IPS-18a (cell line): ENCODE measurements at regions not wholly inside any gene's neighbourhood (a gene's known extent, or its start where the extent isn't known, plus 50 kb on each side); places are given as distances from the start of the nearest gene placed in this dataset.
"Not testable (repeated sequence)": the region's sequence is repeated elsewhere in the genome, so short reads cannot be mapped to it uniquely, and the experiment has no call there.

Source experiments
- H3K27ac ChIP-seq: one replicate; pipeline ENCODE4 v1.5.1; 2013; ENCODE audit warnings: low read length
- H3K27me3 ChIP-seq: one replicate; pipeline ENCODE4 v1.6.1; 2013; ENCODE audit warnings: mild to moderate bottlenecking, low read length; ENCODE audit not compliant: control insufficient read depth, insufficient read depth
- H3K36me3 ChIP-seq: one replicate; pipeline ENCODE4 v1.6.1; 2013; ENCODE audit warnings: low read depth, low read length; ENCODE audit not compliant: control insufficient read depth
- H3K4me1 ChIP-seq: one replicate; pipeline ENCODE4 v1.6.1; 2013; ENCODE audit warnings: low read depth, low read length; ENCODE audit not compliant: control insufficient read depth
- H3K4me3 ChIP-seq: one replicate; pipeline ENCODE4 v1.5.1; 2013; ENCODE audit warnings: low read length
- H3K9ac ChIP-seq: one replicate; pipeline ENCODE4 v1.6.1; 2013; ENCODE audit warnings: mild to moderate bottlenecking, low read length, moderate library complexity
- H3K9me3 ChIP-seq: one replicate; pipeline ENCODE4 v1.6.1; 2013; ENCODE audit warnings: low read depth, low read length; ENCODE audit not compliant: control insufficient read depth

GRCh38 chr3:125903780-125904455 lies 65.1 kb upstream of the ROPN1B start:
- H3K27ac ChIP-seq, H3K36me3 ChIP-seq, H3K9me3 ChIP-seq, H3K4me1 ChIP-seq, H3K9ac ChIP-seq, H3K4me3 ChIP-seq, H3K27me3 ChIP-seq: not testable (repeated sequence)

GRCh38 chr3:125907279-125907678 lies 61.7 kb upstream of the ROPN1B start:
- not testable (repeated sequence) for H3K4me3 ChIP-seq, H3K27ac ChIP-seq, H3K36me3 ChIP-seq, H3K27me3 ChIP-seq, H3K4me1 ChIP-seq, H3K9me3 ChIP-seq, H3K9ac ChIP-seq

GRCh38 chr3:125910851-125911250 lies 58.1 kb upstream of the ROPN1B start:
- not testable (repeated sequence) for H3K27me3 ChIP-seq, H3K9me3 ChIP-seq, H3K9ac ChIP-seq

GRCh38 chr3:125914608-125915436 lies 54.2 kb upstream of the ROPN1B start:
- H3K9ac ChIP-seq, H3K27ac ChIP-seq, H3K27me3 ChIP-seq: not testable (repeated sequence)

More at GRCh38 chr3:125910851-125911250, 58.1 kb upstream of the ROPN1B start:
- H3K36me3 ChIP-seq, H3K27ac ChIP-seq, H3K4me3 ChIP-seq, H3K4me1 ChIP-seq: not testable (repeated sequence)

GRCh38 chr3:125915437-125915787 lies 53.6 kb upstream of the ROPN1B start:
- peak overlapping the region; percentile 58 for H3K4me3 ChIP-seq
- not testable (repeated sequence) for H3K9me3 ChIP-seq, H3K27ac ChIP-seq, H3K9ac ChIP-seq, H3K27me3 ChIP-seq, H3K36me3 ChIP-seq, H3K4me1 ChIP-seq

More at GRCh38 chr3:125914608-125915436, 54.2 kb upstream of the ROPN1B start:
- H3K9me3 ChIP-seq, H3K4me1 ChIP-seq, H3K36me3 ChIP-seq: not testable (repeated sequence)
- H3K4me3 ChIP-seq = peak overlapping the region; percentile 58

GRCh38 chr3:125915792-125916375 lies 53.1 kb upstream of the ROPN1B start:
- not testable (repeated sequence) for H3K9me3 ChIP-seq, H3K27me3 ChIP-seq, H3K36me3 ChIP-seq, H3K27ac ChIP-seq, H3K4me1 ChIP-seq, H3K9ac ChIP-seq
- peak overlapping the region; percentile 58 for H3K4me3 ChIP-seq

GRCh38 chr3:125916376-125916978 lies 52.5 kb upstream of the ROPN1B start:
- Histone ChIP-seq H3K9me3 (no peaks in the 10 kb centered on the region), H3K4me3 (peak overlapping the region; percentile 69), H3K27ac (no peak overlapping the region), H3K36me3 (no peaks in the 10 kb centered on the region), H3K4me1 (no peaks in the 10 kb centered on the region), H3K9ac (peak overlapping the region; percentile 73), H3K27me3 (no peaks in the 10 kb centered on the region)

GRCh38 chr3:125917020-125917549 lies 51.9 kb upstream of the ROPN1B start:
- H3K36me3 ChIP-seq, H3K9me3 ChIP-seq, H3K4me1 ChIP-seq: not testable (repeated sequence)

GRCh38 chr3:125918024-125918423 lies 51.0 kb upstream of the ROPN1B start:
- not testable (repeated sequence) for H3K27me3 ChIP-seq, H3K4me3 ChIP-seq, H3K36me3 ChIP-seq, H3K4me1 ChIP-seq, H3K9ac ChIP-seq, H3K9me3 ChIP-seq, H3K27ac ChIP-seq

More at GRCh38 chr3:125917020-125917549, 51.9 kb upstream of the ROPN1B start:
- H3K4me3 ChIP-seq = peak overlapping the region; percentile 69
- H3K27me3 ChIP-seq, H3K27ac ChIP-seq: not testable (repeated sequence)
- peak overlapping the region; percentile 73 for H3K9ac ChIP-seq

GRCh38 chr3:125918451-125918850 lies 50.5 kb upstream of the ROPN1B start:
- H3K27ac ChIP-seq, H3K9ac ChIP-seq, H3K4me3 ChIP-seq, H3K36me3 ChIP-seq, H3K4me1 ChIP-seq, H3K27me3 ChIP-seq, H3K9me3 ChIP-seq: not testable (repeated sequence)

- H3K4me3 ChIP-seq, H3K9ac ChIP-seq, H3K27ac ChIP-seq, H3K4me1 ChIP-seq, H3K27me3 ChIP-seq, H3K9me3 ChIP-seq, H3K36me3 ChIP-seq: not testable (repeated sequence)
Observed at GRCh38 chr3:125918866-125919265, 50.1 kb upstream of the ROPN1B start.
